ENCODE measurements at regions not wholly inside any gene's neighbourhood (a gene's known extent, or its start where the extent isn't known, plus 50 kb on each side); places are given as distances from the start of the nearest gene placed in this dataset.

DNA sequence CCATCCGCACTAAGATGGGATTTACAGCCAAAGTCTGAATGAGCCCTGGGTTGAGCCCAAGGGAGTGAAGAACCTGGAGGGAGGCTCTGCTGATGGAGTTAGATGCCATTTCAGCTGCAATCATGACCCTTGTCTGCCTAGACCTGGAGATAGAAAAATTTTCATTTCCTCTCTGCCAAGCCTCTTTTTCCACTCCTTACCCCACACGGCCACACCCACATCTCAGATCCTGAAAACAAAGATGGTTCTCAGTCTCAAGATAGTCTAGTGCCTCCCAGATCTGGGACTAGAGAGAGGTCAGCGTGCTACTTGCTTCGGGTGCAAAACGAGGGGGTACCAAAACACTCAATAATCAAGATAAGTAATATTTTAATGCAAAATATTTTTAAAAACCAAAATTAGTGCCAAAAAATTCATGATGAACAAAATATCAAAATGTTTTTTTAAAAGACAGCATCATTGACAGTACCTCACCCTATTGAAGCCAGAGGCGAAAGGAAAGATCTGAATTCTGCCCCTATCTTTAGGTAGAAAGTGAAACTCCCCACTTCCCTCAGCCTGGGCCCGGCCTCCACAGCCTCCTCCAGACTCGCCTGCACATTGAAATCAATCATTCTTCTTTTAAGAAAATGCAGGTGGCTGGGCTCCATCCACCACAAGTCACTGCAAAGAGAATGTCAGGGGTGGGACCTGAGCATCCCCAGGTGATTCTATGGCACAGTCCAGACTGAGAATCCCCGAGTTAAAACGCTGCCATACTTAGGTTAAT, 57.8 kb upstream of the GPR45 start:
- TF ChIP-seq, protein P1, sequence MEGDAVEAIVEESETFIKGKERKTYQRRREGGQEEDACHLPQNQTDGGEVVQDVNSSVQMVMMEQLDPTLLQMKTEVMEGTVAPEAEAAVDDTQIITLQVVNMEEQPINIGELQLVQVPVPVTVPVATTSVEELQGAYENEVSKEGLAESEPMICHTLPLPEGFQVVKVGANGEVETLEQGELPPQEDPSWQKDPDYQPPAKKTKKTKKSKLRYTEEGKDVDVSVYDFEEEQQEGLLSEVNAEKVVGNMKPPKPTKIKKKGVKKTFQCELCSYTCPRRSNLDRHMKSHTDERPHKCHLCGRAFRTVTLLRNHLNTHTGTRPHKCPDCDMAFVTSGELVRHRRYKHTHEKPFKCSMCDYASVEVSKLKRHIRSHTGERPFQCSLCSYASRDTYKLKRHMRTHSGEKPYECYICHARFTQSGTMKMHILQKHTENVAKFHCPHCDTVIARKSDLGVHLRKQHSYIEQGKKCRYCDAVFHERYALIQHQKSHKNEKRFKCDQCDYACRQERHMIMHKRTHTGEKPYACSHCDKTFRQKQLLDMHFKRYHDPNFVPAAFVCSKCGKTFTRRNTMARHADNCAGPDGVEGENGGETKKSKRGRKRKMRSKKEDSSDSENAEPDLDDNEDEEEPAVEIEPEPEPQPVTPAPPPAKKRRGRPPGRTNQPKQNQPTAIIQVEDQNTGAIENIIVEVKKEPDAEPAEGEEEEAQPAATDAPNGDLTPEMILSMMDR (IDR thresholded peaks at IDR 0.05; ENCODE audit: low read depth, low read length), result no peak
- TF ChIP-seq EZH2phosphoT487 (IDR thresholded peaks at IDR 0.05; ENCODE audit: low read depth), result no peak

All from OCI-LY3 (cell line).